AG10803 (cell line): ENCODE measurements at regions not wholly inside any gene's neighbourhood (a gene's known extent, or its start where the extent isn't known, plus 50 kb on each side); places are given as distances from the start of the nearest gene placed in this dataset.

Experiments
- DNase-seq: peaks from one replicate; pipeline ENCODE4 v3.0.0; 2010; ENCODE audit warnings: low read depth
- H3K4me3 ChIP-seq: 2 replicates; pipeline ENCODE4 v1.5.1; 2011; ENCODE audit warnings: mild to moderate bottlenecking, low read length, control low read depth
- CTCF ChIP-seq: conservative IDR thresholded peaks from 2 replicates; pipeline ENCODE4 v1.5.1; 2011; ENCODE audit warnings: mild to moderate bottlenecking, low read length, control low read depth, inconsistent platforms

- no peak for DNase-seq
- no peak for TF ChIP-seq CTCF
- H3K4me3 ChIP-seq, result peak overlapping the region; percentile 98
These were observed 75.4 kb upstream of the PPARA start for GRCh38 chr22:46074771-46075551.

GRCh38 chr22:46075764-46076531 lies 74.4 kb upstream of the PPARA start:
- no peak for TF ChIP-seq CTCF
- H3K4me3 ChIP-seq, result peak overlapping the region; percentile 98
- no peak for DNase-seq

- peak; percentile 91 for DNase-seq
These were observed 73.5 kb upstream of the PPARA start for GRCh38 chr22:46076651-46077339.

GRCh38 chr22:46077669-46078099 lies 72.6 kb upstream of the PPARA start:
- DNase-seq, result peak; percentile 48
- peak overlapping the region; percentile 98 for H3K4me3 ChIP-seq

More at GRCh38 chr22:46076651-46077339, 73.5 kb upstream of the PPARA start:
- TF ChIP-seq CTCF, result no peak
- peak overlapping the region; percentile 98 for H3K4me3 ChIP-seq

GRCh38 chr22:46078241-46079092 lies 71.9 kb upstream of the PPARA start:
- peak; percentile 89 for DNase-seq
- no peak for TF ChIP-seq CTCF
- H3K4me3 ChIP-seq, result peak overlapping the region; percentile 98

More at GRCh38 chr22:46077669-46078099, 72.6 kb upstream of the PPARA start:
- no peak for TF ChIP-seq CTCF

- no peak for DNase-seq
- no peak for TF ChIP-seq CTCF
- peak overlapping the region; percentile 98 for H3K4me3 ChIP-seq
These were observed 71.0 kb upstream of the PPARA start for GRCh38 chr22:46079093-46079860.
